ENCODE measurements at regions not wholly inside any gene's neighbourhood (a gene's known extent, or its start where the extent isn't known, plus 50 kb on each side); places are given as distances from the start of the nearest gene placed in this dataset.

DNA sequence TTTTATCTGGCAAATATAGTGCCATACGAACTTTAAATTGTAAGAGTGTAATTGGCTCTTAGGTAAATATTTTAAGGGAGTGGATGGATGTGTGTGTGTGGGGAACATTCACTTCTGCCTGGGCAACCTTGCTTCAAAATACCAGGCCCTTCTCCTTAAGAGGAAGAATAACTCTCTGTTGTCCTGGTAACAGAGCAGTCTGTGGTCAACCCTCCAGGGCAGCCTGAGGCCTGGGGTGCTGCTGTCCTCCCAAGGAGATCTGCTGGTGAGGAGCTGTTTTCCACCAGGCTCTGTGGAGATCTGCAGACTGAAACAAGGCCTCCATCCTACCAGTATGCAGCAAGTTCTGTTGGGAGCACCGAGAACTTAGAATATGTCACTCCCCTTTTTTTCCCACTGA is 325.2 kb downstream of the PSAT1 start:
- H3K4me3 Mint-ChIP-seq, result no peak overlapping the region
- POLR2A ChIA-PET, result no interaction called here

DNA sequence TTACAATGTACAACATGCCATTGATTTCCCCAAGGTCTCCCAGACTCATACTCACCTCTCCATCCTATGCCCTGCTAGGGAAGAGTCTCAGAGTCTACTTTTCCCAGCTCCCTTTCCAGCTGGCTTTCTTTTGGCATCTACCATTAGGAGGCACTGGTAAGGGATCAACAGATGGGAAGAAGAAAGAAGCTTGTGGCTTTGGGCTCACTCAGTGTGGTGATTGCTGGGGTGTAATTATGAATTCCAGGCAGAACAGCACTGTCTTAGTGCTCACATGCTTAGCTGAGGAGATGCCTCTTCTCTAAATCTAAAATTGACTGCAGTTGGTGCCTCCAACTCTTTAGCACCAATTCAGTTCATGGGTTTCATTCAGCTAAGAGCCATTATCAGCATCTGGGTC is 330.0 kb downstream of the PSAT1 start:
- H3K27me3 ChIP-seq (replicated peaks in 1 of 2; ENCODE audit: control insufficient read depth in 2 of 2, extremely low read depth in 1 of 2, insufficient read depth in 2 of 2, low read length in 1 of 2), result no peaks in the 10 kb centered on the region
- H3K4me3 Mint-ChIP-seq, result no peak overlapping the region
- no peaks in the 10 kb centered on the region for H3K36me3 ChIP-seq (ENCODE audit: control insufficient read depth in 2 of 2, extremely low read depth in 1 of 2, insufficient read depth in 1 of 2, low read length in 1 of 2)
- H3K9me3 Mint-ChIP-seq, result peaks cover 0 to 4% (median 0%) of the 10 kb centered on the region in 3 donors
- H3K27me3 Mint-ChIP-seq, result no peaks in the 10 kb centered on the region
- H3K4me1 ChIP-seq (ENCODE audit: control insufficient read depth in 1 of 2, extremely low read depth in 1 of 2, insufficient read depth in 2 of 2, low read length in 2 of 2), result no peaks in the 10 kb centered on the region
- no peak overlapping the region for H3K4me3 ChIP-seq (ENCODE audit: control insufficient read depth in 1 of 2, extremely low read depth in 1 of 2, low read length in 1 of 2)
- no peak overlapping the region for H3K27ac Mint-ChIP-seq
- H3K36me3 Mint-ChIP-seq, result no peaks in the 10 kb centered on the region
- no peak for DNase-seq
- no peaks in the 10 kb centered on the region for H3K9me3 ChIP-seq
- POLR2A ChIA-PET, result no interaction called here
- no peaks in the 10 kb centered on the region for H3K4me1 Mint-ChIP-seq
- ATAC-seq (replicated peaks in 1 of 4), result no peak
- CTCF ChIA-PET, result no interaction called here
- no peak overlapping the region for H3K27ac ChIP-seq (ENCODE audit: low read length)

More for the DNA sequence above, 325.2 kb downstream of the PSAT1 start:
- Histone ChIP-seq H3K27ac (ENCODE audit: low read length) (no peak overlapping the region), H3K27me3 (replicated peaks in 1 of 2; ENCODE audit: control insufficient read depth in 2 of 2, extremely low read depth in 1 of 2, insufficient read depth in 2 of 2, low read length in 1 of 2) (no peaks in the 10 kb centered on the region), H3K4me3 (ENCODE audit: control insufficient read depth in 1 of 2, extremely low read depth in 1 of 2, low read length in 1 of 2) (no peak overlapping the region), H3K36me3 (ENCODE audit: control insufficient read depth in 2 of 2, extremely low read depth in 1 of 2, insufficient read depth in 1 of 2, low read length in 1 of 2) (no peaks in the 10 kb centered on the region), H3K4me1 (ENCODE audit: control insufficient read depth in 1 of 2, extremely low read depth in 1 of 2, insufficient read depth in 2 of 2, low read length in 2 of 2) (no peaks in the 10 kb centered on the region), H3K9me3 (no peaks in the 10 kb centered on the region)
- no CpG with 5 or more reads among the region's 2 CpGs for WGBS (ENCODE audit: insufficient coverage)
- Mint-ChIP-seq H3K9me3 (peaks cover 0 to 4% (median 0%) of the 10 kb centered on the region in 3 donors), H3K27me3 (no peaks in the 10 kb centered on the region), H3K36me3 (no peaks in the 10 kb centered on the region), H3K27ac (no peak overlapping the region), H3K4me1 (no peaks in the 10 kb centered on the region)
- DNase-seq (no peak), ATAC-seq (replicated peaks in 1 of 4) (no peak)
- CTCF ChIA-PET, result no interaction called here

DNA sequence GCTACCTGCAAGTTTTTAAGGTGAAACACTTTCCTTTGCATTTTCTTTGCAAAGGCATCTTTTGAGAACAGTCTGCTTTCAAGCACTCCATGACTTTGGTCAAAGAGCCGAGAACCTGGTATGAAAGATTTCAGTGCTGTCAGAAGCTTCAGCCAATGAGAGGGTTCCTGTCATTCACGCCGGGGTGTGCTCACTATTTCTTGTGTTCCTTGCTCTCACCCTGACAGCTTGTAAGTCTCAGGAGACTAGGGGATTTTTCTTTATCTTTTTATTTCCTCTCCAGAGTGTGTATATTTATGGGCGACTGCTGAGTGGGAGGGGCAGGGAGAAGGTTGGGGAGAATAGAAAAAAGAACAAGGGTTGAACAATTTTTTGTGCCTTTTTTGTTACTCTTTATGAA is 334.0 kb downstream of the PSAT1 start:
- Histone ChIP-seq H3K36me3 (ENCODE audit: control insufficient read depth in 2 of 2, extremely low read depth in 1 of 2, insufficient read depth in 1 of 2, low read length in 1 of 2) (no peaks in the 10 kb centered on the region), H3K4me1 (ENCODE audit: control insufficient read depth in 1 of 2, extremely low read depth in 1 of 2, insufficient read depth in 2 of 2, low read length in 2 of 2) (no peaks in the 10 kb centered on the region), H3K4me3 (ENCODE audit: control insufficient read depth in 1 of 2, extremely low read depth in 1 of 2, low read length in 1 of 2) (no peak overlapping the region), H3K27ac (ENCODE audit: low read length) (no peak overlapping the region), H3K9me3 (no peaks in the 10 kb centered on the region), H3K27me3 (replicated peaks in 1 of 2; ENCODE audit: control insufficient read depth in 2 of 2, extremely low read depth in 1 of 2, insufficient read depth in 2 of 2, low read length in 1 of 2) (no peaks in the 10 kb centered on the region)
- WGBS (ENCODE audit: insufficient coverage), result 100% methylated on average over 1 of the region's 4 CpGs
- H3K4me1 Mint-ChIP-seq, result no peaks in the 10 kb centered on the region
- peaks cover 0 to 4% of the 10 kb centered on the region in 2 donors for H3K27me3 Mint-ChIP-seq
- peaks cover 0 to 5% (median 0%) of the 10 kb centered on the region in 3 donors for H3K9me3 Mint-ChIP-seq
- POLR2A ChIA-PET, result no interaction called here
- no peaks in the 10 kb centered on the region for H3K36me3 Mint-ChIP-seq
- DNase-seq, result no peak
- no peak overlapping the region for H3K27ac Mint-ChIP-seq
- H3K4me3 Mint-ChIP-seq, result no peak overlapping the region
- ATAC-seq (replicated peaks in 1 of 4), result no peak
- CTCF ChIA-PET, result no interaction called here

DNA sequence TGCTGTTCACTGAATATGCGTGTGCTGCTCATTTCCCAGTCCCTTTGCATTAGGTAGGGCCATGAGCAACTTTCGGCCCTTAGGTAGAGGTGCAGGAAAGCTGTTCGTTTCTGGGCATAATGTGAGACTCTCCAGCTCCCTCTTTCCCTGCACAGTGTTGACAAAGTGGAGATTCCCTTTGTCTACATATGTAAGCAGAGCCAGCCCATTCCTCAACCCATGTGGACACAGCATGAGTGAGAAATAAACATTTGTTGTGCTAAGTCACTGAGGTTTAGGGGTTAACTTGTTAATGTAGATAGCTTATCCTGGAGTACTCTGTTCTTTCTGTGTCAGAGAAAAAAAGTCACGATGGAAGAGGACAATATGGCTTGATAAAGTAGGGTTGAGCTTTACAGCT is 343.8 kb downstream of the PSAT1 start:
- H3K27me3 Mint-ChIP-seq, result peaks cover 0 to 3% of the 10 kb centered on the region in 2 donors
- H3K4me1 Mint-ChIP-seq, result no peaks in the 10 kb centered on the region
- H3K9me3 Mint-ChIP-seq, result peaks cover 0 to 9% (median 4%) of the 10 kb centered on the region in 3 donors
- ChIA-PET CTCF (no interaction called here), POLR2A (no interaction called here)
- H3K4me3 Mint-ChIP-seq, result no peak overlapping the region
- no peaks in the 10 kb centered on the region for H3K36me3 ChIP-seq (ENCODE audit: control insufficient read depth in 2 of 2, extremely low read depth in 1 of 2, insufficient read depth in 1 of 2, low read length in 1 of 2)
- no peak overlapping the region for H3K27ac ChIP-seq (ENCODE audit: low read length)
- no peaks in the 10 kb centered on the region for H3K9me3 ChIP-seq
- no peak for ATAC-seq (replicated peaks in 1 of 4)
- H3K27me3 ChIP-seq (replicated peaks in 1 of 2; ENCODE audit: control insufficient read depth in 2 of 2, extremely low read depth in 1 of 2, insufficient read depth in 2 of 2, low read length in 1 of 2), result no peaks in the 10 kb centered on the region
- no peaks in the 10 kb centered on the region for H3K36me3 Mint-ChIP-seq
- no peak for DNase-seq
- WGBS (ENCODE audit: insufficient coverage), result 76% methylated on average over 2 of the region's 4 CpGs
- H3K4me1 ChIP-seq (ENCODE audit: control insufficient read depth in 1 of 2, extremely low read depth in 1 of 2, insufficient read depth in 2 of 2, low read length in 2 of 2), result no peaks in the 10 kb centered on the region
- no peak overlapping the region for H3K27ac Mint-ChIP-seq
- H3K4me3 ChIP-seq (ENCODE audit: control insufficient read depth in 1 of 2, extremely low read depth in 1 of 2, low read length in 1 of 2), result no peak overlapping the region

GRCh38 chr9:78644359-78644758 is 347.4 kb downstream of the PSAT1 start:
- no peak overlapping the region for H3K4me3 Mint-ChIP-seq
- POLR2A ChIA-PET, result interaction anchor here in 1 of 2 donors (0.7 kb wide), 1 partner anchor 1545 kb away, joined by 4 read pairs; no protein-coding TSS in a partner anchor
- CTCF ChIA-PET, result no interaction called here

DNA sequence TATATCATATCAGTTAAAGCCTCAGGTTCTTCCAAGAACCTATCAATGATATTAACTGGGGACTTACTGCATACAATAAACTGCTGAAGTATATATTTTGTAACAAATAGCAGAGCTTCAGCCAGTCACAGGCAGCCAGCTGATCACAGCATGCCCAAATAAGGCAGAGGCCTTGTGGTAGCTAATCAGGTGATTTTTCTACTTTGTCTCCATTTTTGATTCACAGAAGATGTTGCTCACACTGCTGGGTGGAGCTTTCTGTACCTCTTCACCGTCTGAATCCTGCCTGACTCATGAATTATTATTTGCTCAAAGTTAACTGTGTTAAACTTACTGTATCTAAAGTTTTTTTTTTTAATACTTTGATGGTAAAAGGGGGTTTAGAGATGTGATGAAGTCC is 357.4 kb downstream of the PSAT1 start:
- H3K27ac ChIP-seq (ENCODE audit: low read length), result no peak overlapping the region
- H3K4me1 ChIP-seq (ENCODE audit: control insufficient read depth in 1 of 2, extremely low read depth in 1 of 2, insufficient read depth in 2 of 2, low read length in 2 of 2), result no peaks in the 10 kb centered on the region
- no peaks in the 10 kb centered on the region for H3K9me3 ChIP-seq
- DNase-seq (no peak), ATAC-seq (replicated peaks in 1 of 4) (no peak)
- Mint-ChIP-seq H3K36me3 (no peaks in the 10 kb centered on the region), H3K27me3 (no peaks in the 10 kb centered on the region), H3K4me3 (no peak overlapping the region), H3K4me1 (no peaks in the 10 kb centered on the region), H3K9me3 (peaks cover 0 to 4% (median 4%) of the 10 kb centered on the region in 3 donors), H3K27ac (no peak overlapping the region)
- no peaks in the 10 kb centered on the region for H3K27me3 ChIP-seq (replicated peaks in 1 of 2; ENCODE audit: control insufficient read depth in 2 of 2, extremely low read depth in 1 of 2, insufficient read depth in 2 of 2, low read length in 1 of 2)
- ChIA-PET POLR2A (no interaction called here), CTCF (no interaction called here)
- no peak overlapping the region for H3K4me3 ChIP-seq (ENCODE audit: control insufficient read depth in 1 of 2, extremely low read depth in 1 of 2, low read length in 1 of 2)
- no CpG with 5 or more reads among the region's 1 CpG for WGBS (ENCODE audit: insufficient coverage)
- no peaks in the 10 kb centered on the region for H3K36me3 ChIP-seq (ENCODE audit: control insufficient read depth in 2 of 2, extremely low read depth in 1 of 2, insufficient read depth in 1 of 2, low read length in 1 of 2)

More at GRCh38 chr9:78644359-78644758, 347.4 kb downstream of the PSAT1 start:
- Histone ChIP-seq H3K36me3 (ENCODE audit: control insufficient read depth in 2 of 2, extremely low read depth in 1 of 2, insufficient read depth in 1 of 2, low read length in 1 of 2) (no peaks in the 10 kb centered on the region), H3K27me3 (replicated peaks in 1 of 2; ENCODE audit: control insufficient read depth in 2 of 2, extremely low read depth in 1 of 2, insufficient read depth in 2 of 2, low read length in 1 of 2) (no peaks in the 10 kb centered on the region), H3K9me3 (no peaks in the 10 kb centered on the region), H3K4me3 (ENCODE audit: control insufficient read depth in 1 of 2, extremely low read depth in 1 of 2, low read length in 1 of 2) (no peak overlapping the region), H3K27ac (ENCODE audit: low read length) (no peak overlapping the region), H3K4me1 (ENCODE audit: control insufficient read depth in 1 of 2, extremely low read depth in 1 of 2, insufficient read depth in 2 of 2, low read length in 2 of 2) (no peaks in the 10 kb centered on the region)
- DNase-seq (no peak), ATAC-seq (replicated peaks in 1 of 4) (no peak)
- H3K36me3 Mint-ChIP-seq, result no peaks in the 10 kb centered on the region
- H3K4me1 Mint-ChIP-seq, result no peaks in the 10 kb centered on the region
- H3K27ac Mint-ChIP-seq, result no peak overlapping the region
- no peaks in the 10 kb centered on the region for H3K27me3 Mint-ChIP-seq
- H3K9me3 Mint-ChIP-seq, result peaks cover 5 to 26% (median 8%) of the 10 kb centered on the region in 3 donors

- WGBS (ENCODE audit: insufficient coverage), result no CpG with 5 or more reads among the region's 3 CpGs
- Mint-ChIP-seq H3K9me3 (peaks cover 0 to 8% (median 7%) of the 10 kb centered on the region in 3 donors), H3K36me3 (no peaks in the 10 kb centered on the region), H3K27me3 (peaks cover 5 to 6% of the 10 kb centered on the region in 2 donors), H3K4me3 (no peak overlapping the region), H3K4me1 (no peaks in the 10 kb centered on the region), H3K27ac (no peak overlapping the region)
- Histone ChIP-seq H3K27ac (ENCODE audit: low read length) (no peak overlapping the region), H3K4me3 (ENCODE audit: control insufficient read depth in 1 of 2, extremely low read depth in 1 of 2, low read length in 1 of 2) (no peak overlapping the region), H3K9me3 (no peaks in the 10 kb centered on the region), H3K36me3 (ENCODE audit: control insufficient read depth in 2 of 2, extremely low read depth in 1 of 2, insufficient read depth in 1 of 2, low read length in 1 of 2) (no peaks in the 10 kb centered on the region), H3K27me3 (replicated peaks in 1 of 2; ENCODE audit: control insufficient read depth in 2 of 2, extremely low read depth in 1 of 2, insufficient read depth in 2 of 2, low read length in 1 of 2) (no peaks in the 10 kb centered on the region), H3K4me1 (ENCODE audit: control insufficient read depth in 1 of 2, extremely low read depth in 1 of 2, insufficient read depth in 2 of 2, low read length in 2 of 2) (no peaks in the 10 kb centered on the region)
- DNase-seq (no peak), ATAC-seq (replicated peaks in 1 of 4) (no peak)
- ChIA-PET CTCF (no interaction called here), POLR2A (no interaction called here)
Measured at GRCh38 chr9:78663369-78663768, 366.4 kb downstream of the PSAT1 start.

Measured in T-cell (primary cell).